Panc1 (cell line): ENCODE measurements at regions not wholly inside any gene's neighbourhood (a gene's known extent, or its start where the extent isn't known, plus 50 kb on each side); places are given as distances from the start of the nearest gene placed in this dataset.

Experiments
- ATAC-seq: fragments of 200-7000 bp; cut with Tn5 transposase; 2 replicates; pipeline ENCODE4 v1.9.1; 2020; ENCODE audit warnings: mild to moderate bottlenecking, moderate library complexity
- BruUV-seq: library from RNA; stranded (reverse); fragments of 400-500 nt; replicated peaks from 2 replicates; lab custom pipeline; 2021; lab: Mats Ljungman, UMichigan
- CTCF ChIA-PET: fragments of 300-600 bp; sonication (Branson Sonifier 250); formaldehyde crosslinking; loops from one replicate; lab custom pipeline; 2022; ENCODE audit warnings: antibody characterized with exemption; lab: Charles Lee
- POLR2A ChIA-PET: fragments of 300-600 bp; sonication (Branson Sonifier 250); formaldehyde crosslinking; loops from one replicate; lab custom pipeline; 2022; ENCODE audit warnings: antibody characterized with exemption; lab: Charles Lee
- DNase-seq: peaks from one replicate; pipeline ENCODE4 v3.0.0-alpha.2; 2010; ENCODE audit warnings: low read depth, low spot score
- H3K27ac ChIP-seq: 2 replicates; pipeline ENCODE4 v1.5.1; 2011; ENCODE audit warnings: mild to moderate bottlenecking, low read length, inconsistent platforms
- H3K27me3 ChIP-seq: fragments of 200-500 bp; sonication (Bioruptor generic); 2 replicates; pipeline ENCODE4 v1.6.0; 2014; ENCODE audit warnings: low read length, inconsistent platforms; ENCODE audit not compliant: control insufficient read depth, insufficient read depth
- H3K36me3 ChIP-seq: fragments of 200-500 bp; sonication (Bioruptor generic); 2 replicates; pipeline ENCODE4 v1.5.1; 2014; ENCODE audit warnings: inconsistent platforms, mild to moderate bottlenecking, low read length, moderate library complexity; ENCODE audit not compliant: control insufficient read depth, insufficient read depth
- H3K4me1 ChIP-seq: 2 replicates; pipeline ENCODE4 v1.5.1; 2011; ENCODE audit warnings: inconsistent platforms, mild to moderate bottlenecking, low read length, moderate library complexity; ENCODE audit not compliant: control insufficient read depth, insufficient read depth
- H3K4me3 ChIP-seq, 2 experiments: 2 replicates each; pipeline ENCODE4 v1.5.1; 2011 to 2012; ENCODE audit warnings: low read depth in 2 of 2, low read length in 2 of 2, mild to moderate bottlenecking in 2 of 2, inconsistent platforms in 1 of 2, moderate library complexity in 1 of 2
- H3K9me3 ChIP-seq: fragments of 200-500 bp; sonication (Bioruptor generic); 2 replicates; pipeline ENCODE4 v1.5.1; 2014; ENCODE audit warnings: low read depth, mild to moderate bottlenecking, inconsistent platforms, low read length, moderate library complexity; ENCODE audit not compliant: control insufficient read depth, insufficient read depth
- CTCF ChIP-seq: fragments of 450-650 bp; IDR thresholded peaks from 2 replicates; pipeline ENCODE4 v1.5.1; 2017; ENCODE audit warnings: mild to moderate bottlenecking
- POLR2AphosphoS5 ChIP-seq: IDR thresholded peaks from 2 replicates; pipeline ENCODE4 v1.6.1; 2012; ENCODE audit warnings: mild to moderate bottlenecking, low read depth, low read length, moderate library complexity
- REST ChIP-seq, 2 experiments: IDR thresholded peaks; 2 replicates each; pipeline ENCODE4 v1.6.1; 2011 to 2012; ENCODE audit warnings: low read depth in 2 of 2, control low read depth in 1 of 2, low read length in 1 of 2, mild to moderate bottlenecking in 1 of 2, moderate library complexity in 1 of 2; ENCODE audit not compliant: insufficient read depth in 1 of 2
- SIN3A ChIP-seq: IDR thresholded peaks from 2 replicates; pipeline ENCODE4 v1.6.1; 2012; ENCODE audit warnings: low read depth, mild to moderate bottlenecking, low read length, moderate library complexity, borderline replicate concordance; ENCODE audit not compliant: insufficient read depth
- TCF7L2 ChIP-seq: IDR thresholded peaks from 2 replicates; pipeline ENCODE4 v1.6.1; 2011; ENCODE audit warnings: mild to moderate bottlenecking, low read depth, low read length, inconsistent platforms
- in situ Hi-C: cut with HindIII; loops from 2 replicates; pipeline ENCODE4 v1.10.0; 2016; ENCODE audit warnings: low sequenced_read_pairs, low pct_unique_long_range_greater_than_20kb
- intact Hi-C: fragments of 100-400 bp; cut with micrococcal nuclease; formaldehyde crosslinking; loops from one replicate; pipeline ENCODE4 v1.10.0; 2022; ENCODE audit not compliant: unreplicated experiment

GRCh38 chr1:114339379-114339778 lies 171.6 kb downstream of the TRIM33 start:
- Histone ChIP-seq H3K27me3 (peaks cover 3% of the 10 kb centered on the region), H3K27ac (no peak overlapping the region), H3K36me3 (no peaks in the 10 kb centered on the region), H3K4me3 (no peak overlapping the region), H3K4me1 (no peaks in the 10 kb centered on the region), H3K9me3 (no peaks in the 10 kb centered on the region)
- BruUV-seq = no TSS peak
- DNase-seq (no peak), ATAC-seq (no peak)
- ChIA-PET CTCF (no interaction called here), POLR2A (no interaction called here)
- in situ Hi-C loops = no loop called here
- intact Hi-C loops = no loop called here
- TF ChIP-seq SIN3A = no peak
- no peak for TF ChIP-seq POLR2AphosphoS5
- no peak for TF ChIP-seq CTCF
- TF ChIP-seq REST (IDR thresholded peaks at IDR 0.05; ENCODE audit: insufficient read depth in 1 of 2, low read depth in 2 of 2, low read length in 1 of 2) = no peak
- no peak for TF ChIP-seq TCF7L2

- BruUV-seq = no TSS peak
- no peaks in the 10 kb centered on the region for H3K9me3 ChIP-seq
- no peak overlapping the region for H3K4me3 ChIP-seq
- intact Hi-C loops = no loop called here
- no peak for ATAC-seq
- H3K27ac ChIP-seq = no peak overlapping the region
- no peak for TF ChIP-seq REST (IDR thresholded peaks at IDR 0.05; ENCODE audit: insufficient read depth in 1 of 2, low read depth in 2 of 2, low read length in 1 of 2)
- TF ChIP-seq CTCF = no peak
- no peak for TF ChIP-seq POLR2AphosphoS5
- no peak for TF ChIP-seq TCF7L2
- TF ChIP-seq SIN3A = no peak
- no peaks in the 10 kb centered on the region for H3K4me1 ChIP-seq
- POLR2A ChIA-PET = no interaction called here
- peaks cover 3% of the 10 kb centered on the region for H3K27me3 ChIP-seq
- DNase-seq = no peak
- CTCF ChIA-PET = no interaction called here
- in situ Hi-C loops = no loop called here
- no peaks in the 10 kb centered on the region for H3K36me3 ChIP-seq
Measured at GRCh38 chr1:114338191-114338890, 172.7 kb downstream of the TRIM33 start.
